Sigmoid colon (tissue), 4 donors: ENCODE measurements at regions not wholly inside any gene's neighbourhood (a gene's known extent, or its start where the extent isn't known, plus 50 kb on each side); places are given as distances from the start of the nearest gene placed in this dataset.

Experiments
- EP300 ChIP-seq, 4 donors: sonication (generic); formaldehyde crosslinking; IDR thresholded peaks; one replicate each; pipeline ENCODE4 v1.6.1; 2017; ENCODE audit warnings: antibody characterized with exemption in 4 of 4
- POLR2A ChIP-seq, 2 donors: fragments of 450-650 bp; IDR thresholded peaks; one replicate each; pipeline ENCODE4 v1.6.1; 2016; ENCODE audit warnings: antibody characterized with exemption in 2 of 2, mild to moderate bottlenecking in 2 of 2, moderate library complexity in 2 of 2
- TF ChIP-seq, protein P1 (sequence below), 4 experiments: fragments of 450-650 bp in 3 of 4; fragments of 200-600 bp in 1 of 4; IDR thresholded peaks; one replicate each; pipeline ENCODE4 v1.5.1; 2016 to 2019; ENCODE audit warnings: antibody characterized with exemption in 4 of 4, mild to moderate bottlenecking in 3 of 4, moderate library complexity in 2 of 4

DNA sequence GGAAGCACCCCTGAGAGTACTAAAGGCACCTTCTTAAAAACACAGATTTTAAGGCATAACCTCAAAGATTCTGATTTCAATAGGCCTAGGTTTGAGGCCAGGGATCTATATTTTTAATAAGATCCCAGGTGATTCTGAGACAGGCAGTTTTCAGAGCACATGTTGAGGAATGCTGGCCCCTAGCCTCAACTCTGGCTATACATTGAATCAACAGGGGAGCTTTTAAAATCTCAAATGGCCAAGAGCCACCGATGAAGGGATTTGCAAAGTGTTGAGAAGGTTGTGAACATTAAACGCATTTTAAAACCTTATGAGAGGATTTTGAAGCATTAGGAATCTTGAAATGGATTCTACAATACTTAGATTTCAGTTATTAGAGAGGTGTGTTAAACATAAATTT is 268.8 kb upstream of the ARHGEF26 start:
- TF ChIP-seq POLR2A (IDR thresholded peaks at IDR 0.05) (no peak), EP300 (IDR thresholded peaks at IDR 0.05) (no peak)
- TF ChIP-seq, protein P1, sequence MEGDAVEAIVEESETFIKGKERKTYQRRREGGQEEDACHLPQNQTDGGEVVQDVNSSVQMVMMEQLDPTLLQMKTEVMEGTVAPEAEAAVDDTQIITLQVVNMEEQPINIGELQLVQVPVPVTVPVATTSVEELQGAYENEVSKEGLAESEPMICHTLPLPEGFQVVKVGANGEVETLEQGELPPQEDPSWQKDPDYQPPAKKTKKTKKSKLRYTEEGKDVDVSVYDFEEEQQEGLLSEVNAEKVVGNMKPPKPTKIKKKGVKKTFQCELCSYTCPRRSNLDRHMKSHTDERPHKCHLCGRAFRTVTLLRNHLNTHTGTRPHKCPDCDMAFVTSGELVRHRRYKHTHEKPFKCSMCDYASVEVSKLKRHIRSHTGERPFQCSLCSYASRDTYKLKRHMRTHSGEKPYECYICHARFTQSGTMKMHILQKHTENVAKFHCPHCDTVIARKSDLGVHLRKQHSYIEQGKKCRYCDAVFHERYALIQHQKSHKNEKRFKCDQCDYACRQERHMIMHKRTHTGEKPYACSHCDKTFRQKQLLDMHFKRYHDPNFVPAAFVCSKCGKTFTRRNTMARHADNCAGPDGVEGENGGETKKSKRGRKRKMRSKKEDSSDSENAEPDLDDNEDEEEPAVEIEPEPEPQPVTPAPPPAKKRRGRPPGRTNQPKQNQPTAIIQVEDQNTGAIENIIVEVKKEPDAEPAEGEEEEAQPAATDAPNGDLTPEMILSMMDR (IDR thresholded peaks at IDR 0.05) = no peak
